Epithelial cell of proximal tubule (primary cell): ENCODE measurements at regions not wholly inside any gene's neighbourhood (a gene's known extent, or its start where the extent isn't known, plus 50 kb on each side); places are given as distances from the start of the nearest gene placed in this dataset.

Experiments used
- DNase-seq: peaks from one replicate; pipeline ENCODE4 v3.0.0-alpha.2; 2011; ENCODE audit warnings: low read depth
- H3K4me3 ChIP-seq: 2 replicates; pipeline ENCODE4 v1.5.1; 2011; ENCODE audit warnings: low read depth, mild to moderate bottlenecking, low read length
- CTCF ChIP-seq: conservative IDR thresholded peaks from 2 replicates; pipeline ENCODE4 v1.5.1; 2012; ENCODE audit warnings: low read depth, mild to moderate bottlenecking, low read length

GRCh38 chr5:84791730-84792129, 407.1 kb upstream of the EDIL3 start:
- DNase-seq: no peak
- H3K4me3 ChIP-seq: no peak overlapping the region
- no peak for TF ChIP-seq CTCF

GRCh38 chr5:84791138-84791537, 406.5 kb upstream of the EDIL3 start:
- no peak overlapping the region for H3K4me3 ChIP-seq
- no peak for TF ChIP-seq CTCF
- no peak for DNase-seq

GRCh38 chr5:84790406-84790805, 405.7 kb upstream of the EDIL3 start:
- H3K4me3 ChIP-seq: no peak overlapping the region
- no peak for TF ChIP-seq CTCF
- DNase-seq: no peak

GRCh38 chr5:84783003-84783402, 398.3 kb upstream of the EDIL3 start:
- H3K4me3 ChIP-seq: no peak overlapping the region
- no peak for TF ChIP-seq CTCF
- no peak for DNase-seq

- H3K4me3 ChIP-seq: no peak overlapping the region
- DNase-seq: no peak
- TF ChIP-seq CTCF: no peak
Measured at GRCh38 chr5:84779186-84779585, 394.5 kb upstream of the EDIL3 start.

- no peak for DNase-seq
- no peak for TF ChIP-seq CTCF
- no peak overlapping the region for H3K4me3 ChIP-seq
Measured at GRCh38 chr5:84764227-84764626, 379.5 kb upstream of the EDIL3 start.

GRCh38 chr5:84758008-84758407, 373.3 kb upstream of the EDIL3 start:
- no peak for TF ChIP-seq CTCF
- no peak for DNase-seq
- H3K4me3 ChIP-seq: no peak overlapping the region
